ENCODE measurements at regions not wholly inside any gene's neighbourhood (a gene's known extent, or its start where the extent isn't known, plus 50 kb on each side); places are given as distances from the start of the nearest gene placed in this dataset.

DNA sequence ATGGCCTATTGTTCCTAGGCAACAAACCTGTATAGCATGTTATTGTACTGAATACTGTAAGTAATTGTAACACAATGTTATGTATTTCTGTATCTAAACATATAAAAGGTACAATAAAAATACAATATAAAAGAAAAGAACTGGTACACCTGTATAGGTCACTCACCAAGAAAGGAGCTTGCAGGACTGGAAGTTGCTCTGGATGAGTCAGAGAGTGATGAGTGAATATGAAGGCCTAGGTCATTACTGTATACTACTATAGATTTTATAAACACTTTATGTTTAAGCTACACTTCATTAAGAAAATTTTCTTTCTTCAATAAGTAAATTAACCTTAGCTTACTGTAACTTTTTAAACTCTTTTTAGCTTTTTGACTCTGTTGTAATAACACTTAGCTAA is 559.9 kb downstream of the PLPP3 start:
- peaks cover 2 to 13% (median 9%) of the 10 kb centered on the region in 7 donors for H3K9me3 Mint-ChIP-seq
- Histone ChIP-seq H3K9me3 (replicated peaks in 1 of 2; ENCODE audit: control insufficient read depth in 1 of 2, insufficient read depth in 1 of 2, low read length in 2 of 2) (no peaks in the 10 kb centered on the region), H3K9ac (ENCODE audit: insufficient read depth, low read length, poor library complexity, severe bottlenecking) (no peak overlapping the region), H3K27ac (ENCODE audit: low read depth in 1 of 2, low read length in 2 of 2) (no peak overlapping the region), H2AFZ (ENCODE audit: insufficient read depth, low read depth, low read length, poor library complexity, severe bottlenecking) (no peak overlapping the region), H3K36me3 (replicated peaks in 1 of 2; ENCODE audit: control insufficient read depth in 1 of 2, insufficient read depth in 2 of 2, low read length in 2 of 2) (no peaks in the 10 kb centered on the region), H3K4me1 (ENCODE audit: control insufficient read depth in 1 of 2, insufficient read depth in 2 of 2, low read length in 2 of 2) (no peaks in the 10 kb centered on the region), H3K4me2 (replicated peaks; ENCODE audit: extremely low read depth, low read length, poor library complexity, severe bottlenecking) (no peak overlapping the region), H3K4me3 (replicated peaks in 1 of 3; ENCODE audit: low read depth in 2 of 3, low read length in 3 of 3) (no peak overlapping the region), H4K20me1 (ENCODE audit: insufficient read depth, low read length) (no peaks in the 10 kb centered on the region), H3K27me3 (ENCODE audit: control insufficient read depth in 2 of 2, insufficient read depth in 2 of 2, low read length in 2 of 2) (no peaks in the 10 kb centered on the region), H3K79me2 (ENCODE audit: insufficient read depth, low read length) (no peaks in the 10 kb centered on the region)
- H3K27me3 Mint-ChIP-seq (ENCODE audit: low read depth in 3 of 3) = no peaks in the 10 kb centered on the region
- H3K4me3 Mint-ChIP-seq = no peak overlapping the region
- no peaks in the 10 kb centered on the region for H3K4me1 Mint-ChIP-seq
- DNase-seq = no peak
- H3K27ac Mint-ChIP-seq = no peak overlapping the region
- intact Hi-C loops (cut with micrococcal nuclease) = no loop called here
- TF ChIP-seq, protein P1, sequence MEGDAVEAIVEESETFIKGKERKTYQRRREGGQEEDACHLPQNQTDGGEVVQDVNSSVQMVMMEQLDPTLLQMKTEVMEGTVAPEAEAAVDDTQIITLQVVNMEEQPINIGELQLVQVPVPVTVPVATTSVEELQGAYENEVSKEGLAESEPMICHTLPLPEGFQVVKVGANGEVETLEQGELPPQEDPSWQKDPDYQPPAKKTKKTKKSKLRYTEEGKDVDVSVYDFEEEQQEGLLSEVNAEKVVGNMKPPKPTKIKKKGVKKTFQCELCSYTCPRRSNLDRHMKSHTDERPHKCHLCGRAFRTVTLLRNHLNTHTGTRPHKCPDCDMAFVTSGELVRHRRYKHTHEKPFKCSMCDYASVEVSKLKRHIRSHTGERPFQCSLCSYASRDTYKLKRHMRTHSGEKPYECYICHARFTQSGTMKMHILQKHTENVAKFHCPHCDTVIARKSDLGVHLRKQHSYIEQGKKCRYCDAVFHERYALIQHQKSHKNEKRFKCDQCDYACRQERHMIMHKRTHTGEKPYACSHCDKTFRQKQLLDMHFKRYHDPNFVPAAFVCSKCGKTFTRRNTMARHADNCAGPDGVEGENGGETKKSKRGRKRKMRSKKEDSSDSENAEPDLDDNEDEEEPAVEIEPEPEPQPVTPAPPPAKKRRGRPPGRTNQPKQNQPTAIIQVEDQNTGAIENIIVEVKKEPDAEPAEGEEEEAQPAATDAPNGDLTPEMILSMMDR (IDR thresholded peaks at IDR 0.05) = no peak
- no peaks in the 10 kb centered on the region for H3K36me3 Mint-ChIP-seq

DNA sequence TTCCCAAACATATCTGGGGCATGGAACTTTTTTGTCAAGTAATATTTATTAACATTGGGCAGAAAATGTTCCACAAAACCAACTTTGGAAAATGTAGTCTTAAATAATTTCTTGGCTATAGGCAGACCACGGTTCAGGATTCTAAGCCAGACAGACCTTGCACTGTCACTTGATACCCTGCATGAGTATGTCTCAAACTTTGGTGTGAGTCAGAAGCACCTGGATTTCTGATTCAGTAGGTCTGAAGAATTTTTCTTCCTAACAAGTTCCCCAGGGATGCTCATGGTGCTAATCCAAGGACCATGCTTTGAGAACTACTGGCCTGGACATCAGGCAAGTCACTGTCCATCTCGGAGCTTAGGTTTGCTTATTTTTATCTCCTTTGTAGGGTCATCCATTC is 562.0 kb downstream of the PLPP3 start:
- no peak for DNase-seq
- Mint-ChIP-seq H3K4me3 (no peak overlapping the region), H3K9me3 (peaks cover 0 to 16% (median 8%) of the 10 kb centered on the region in 7 donors), H3K27ac (no peak overlapping the region), H3K36me3 (no peaks in the 10 kb centered on the region), H3K4me1 (no peaks in the 10 kb centered on the region), H3K27me3 (ENCODE audit: low read depth in 3 of 3) (peaks cover 0 to 2% (median 0%) of the 10 kb centered on the region in 3 donors)
- Histone ChIP-seq H3K9me3 (replicated peaks in 1 of 2; ENCODE audit: control insufficient read depth in 1 of 2, insufficient read depth in 1 of 2, low read length in 2 of 2) (no peaks in the 10 kb centered on the region), H4K20me1 (ENCODE audit: insufficient read depth, low read length) (no peaks in the 10 kb centered on the region), H3K4me3 (replicated peaks in 1 of 3; ENCODE audit: low read depth in 2 of 3, low read length in 3 of 3) (no peak overlapping the region), H3K79me2 (ENCODE audit: insufficient read depth, low read length) (no peaks in the 10 kb centered on the region), H3K36me3 (replicated peaks in 1 of 2; ENCODE audit: control insufficient read depth in 1 of 2, insufficient read depth in 2 of 2, low read length in 2 of 2) (no peaks in the 10 kb centered on the region), H3K27me3 (ENCODE audit: control insufficient read depth in 2 of 2, insufficient read depth in 2 of 2, low read length in 2 of 2) (no peaks in the 10 kb centered on the region), H3K9ac (ENCODE audit: insufficient read depth, low read length, poor library complexity, severe bottlenecking) (no peak overlapping the region), H3K4me1 (ENCODE audit: control insufficient read depth in 1 of 2, insufficient read depth in 2 of 2, low read length in 2 of 2) (no peaks in the 10 kb centered on the region), H2AFZ (ENCODE audit: insufficient read depth, low read depth, low read length, poor library complexity, severe bottlenecking) (no peak overlapping the region), H3K27ac (ENCODE audit: low read depth in 1 of 2, low read length in 2 of 2) (no peak overlapping the region), H3K4me2 (replicated peaks; ENCODE audit: extremely low read depth, low read length, poor library complexity, severe bottlenecking) (no peak overlapping the region)
- WGBS (ENCODE audit: insufficient coverage) = 90% methylated on average over 2 of the region's 2 CpGs
- TF ChIP-seq, protein P1 (IDR thresholded peaks at IDR 0.05) = no peak
- intact Hi-C loops (cut with micrococcal nuclease) = no loop called here

All from CD14-positive monocyte (primary cell).